DND-41 (cell line): ENCODE measurements at regions not wholly inside any gene's neighbourhood (a gene's known extent, or its start where the extent isn't known, plus 50 kb on each side); places are given as distances from the start of the nearest gene placed in this dataset.

Experiments used
- ATAC-seq: fragments of 200-7000 bp; cut with Tn5 transposase; 3 replicates; pipeline ENCODE4 v1.9.1; 2021; ENCODE audit warnings: low read depth; ENCODE audit not compliant: insufficient read depth
- DNase-seq: peaks from one replicate; pipeline ENCODE4 v3.0.0-alpha.2; 2020
- H2AFZ ChIP-seq: 2 replicates; pipeline ENCODE4 v1.6.0; 2012; ENCODE audit warnings: low read depth, low read length
- H3K27ac ChIP-seq: 2 replicates; pipeline ENCODE4 v1.5.1; 2012; ENCODE audit warnings: low read length, inconsistent platforms
- H3K27me3 ChIP-seq: fragments of 200-600 bp; sonication (generic); 2 replicates; pipeline ENCODE4 v1.6.0; 2012; ENCODE audit warnings: low read length, mild to moderate bottlenecking, inconsistent platforms; ENCODE audit not compliant: insufficient read depth, poor library complexity
- H3K36me3 ChIP-seq: 2 replicates; pipeline ENCODE4 v1.5.1; 2012; ENCODE audit warnings: low read length, inconsistent platforms; ENCODE audit not compliant: insufficient read depth
- H3K4me1 ChIP-seq: 2 replicates; pipeline ENCODE4 v1.5.1; 2012; ENCODE audit warnings: mild to moderate bottlenecking, low read length; ENCODE audit not compliant: insufficient read depth
- H3K4me2 ChIP-seq: 2 replicates; pipeline ENCODE4 v1.6.0; 2012; ENCODE audit warnings: mild to moderate bottlenecking, moderate library complexity, low read length, inconsistent platforms; ENCODE audit not compliant: insufficient read depth
- H3K4me3 ChIP-seq, 2 experiments: fragments of 200-600 bp in 1 of 2; shearing (Covaris generic) in 1 of 2; 2 replicates each; pipeline ENCODE4 v1.5.1; 2012 to 2016; ENCODE audit warnings: inconsistent platforms in 2 of 2, low read length in 2 of 2, mild to moderate bottlenecking in 2 of 2, low read depth in 1 of 2, moderate library complexity in 1 of 2
- H3K79me2 ChIP-seq: 2 replicates; pipeline ENCODE4 v1.6.0; 2012; ENCODE audit warnings: low read length, inconsistent platforms; ENCODE audit not compliant: insufficient read depth
- H3K9ac ChIP-seq: 2 replicates; pipeline ENCODE4 v1.6.0; 2012; ENCODE audit warnings: low read depth, mild to moderate bottlenecking, inconsistent platforms, low read length, moderate library complexity
- H3K9me3 ChIP-seq: 2 replicates; pipeline ENCODE4 v1.5.1; 2012; ENCODE audit warnings: low read length, moderate library complexity, mild to moderate bottlenecking, inconsistent platforms; ENCODE audit not compliant: insufficient read depth, severe bottlenecking
- H4K20me1 ChIP-seq: 2 replicates; pipeline ENCODE4 v1.6.0; 2012; ENCODE audit warnings: low read length; ENCODE audit not compliant: insufficient read depth
- EZH2 ChIP-seq: IDR thresholded peaks from 3 replicates; pipeline ENCODE4 v1.6.1; 2012; ENCODE audit warnings: borderline replicate concordance, low read depth, mild to moderate bottlenecking, moderate library complexity, low read length, inconsistent platforms; ENCODE audit not compliant: severe bottlenecking
- TF ChIP-seq, protein P1 (sequence below): IDR thresholded peaks from 2 replicates; pipeline ENCODE4 v1.5.1; 2012; ENCODE audit warnings: borderline replicate concordance, low read length, moderate library complexity, mild to moderate bottlenecking; ENCODE audit not compliant: poor library complexity, severe bottlenecking; ENCODE audit errors: extremely low read depth

DNA sequence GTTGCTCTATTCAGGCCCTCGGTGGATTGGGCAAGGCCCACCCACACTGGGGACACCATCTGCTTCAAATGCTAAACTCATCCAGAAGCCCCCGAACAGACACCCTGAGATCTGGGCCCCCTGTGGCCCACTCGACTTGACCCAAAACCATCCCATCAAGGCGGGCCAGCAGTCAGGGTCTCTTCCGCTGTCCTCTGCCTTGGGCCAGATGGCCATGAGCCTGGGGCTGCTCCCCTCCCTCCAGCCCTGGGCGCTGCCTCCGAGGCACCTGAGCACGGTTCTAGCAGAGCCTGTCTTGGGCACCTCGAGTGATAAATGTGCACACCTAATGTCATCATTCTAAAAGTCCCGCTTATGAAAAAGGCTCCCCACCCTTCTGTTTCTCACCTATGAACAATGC, 449.4 kb downstream of the TCERG1L start:
- Histone ChIP-seq H4K20me1 (no peaks in the 10 kb centered on the region), H3K4me1 (no peaks in the 10 kb centered on the region), H3K9ac (no peak overlapping the region), H3K79me2 (no peaks in the 10 kb centered on the region), H2AFZ (no peak overlapping the region), H3K4me3 (no peak overlapping the region), H3K4me2 (no peak overlapping the region), H3K27me3 (no peaks in the 10 kb centered on the region), H3K9me3 (no peaks in the 10 kb centered on the region), H3K27ac (no peak overlapping the region), H3K36me3 (no peaks in the 10 kb centered on the region)
- no peak for DNase-seq
- no peak for ATAC-seq
- TF ChIP-seq, protein P1, sequence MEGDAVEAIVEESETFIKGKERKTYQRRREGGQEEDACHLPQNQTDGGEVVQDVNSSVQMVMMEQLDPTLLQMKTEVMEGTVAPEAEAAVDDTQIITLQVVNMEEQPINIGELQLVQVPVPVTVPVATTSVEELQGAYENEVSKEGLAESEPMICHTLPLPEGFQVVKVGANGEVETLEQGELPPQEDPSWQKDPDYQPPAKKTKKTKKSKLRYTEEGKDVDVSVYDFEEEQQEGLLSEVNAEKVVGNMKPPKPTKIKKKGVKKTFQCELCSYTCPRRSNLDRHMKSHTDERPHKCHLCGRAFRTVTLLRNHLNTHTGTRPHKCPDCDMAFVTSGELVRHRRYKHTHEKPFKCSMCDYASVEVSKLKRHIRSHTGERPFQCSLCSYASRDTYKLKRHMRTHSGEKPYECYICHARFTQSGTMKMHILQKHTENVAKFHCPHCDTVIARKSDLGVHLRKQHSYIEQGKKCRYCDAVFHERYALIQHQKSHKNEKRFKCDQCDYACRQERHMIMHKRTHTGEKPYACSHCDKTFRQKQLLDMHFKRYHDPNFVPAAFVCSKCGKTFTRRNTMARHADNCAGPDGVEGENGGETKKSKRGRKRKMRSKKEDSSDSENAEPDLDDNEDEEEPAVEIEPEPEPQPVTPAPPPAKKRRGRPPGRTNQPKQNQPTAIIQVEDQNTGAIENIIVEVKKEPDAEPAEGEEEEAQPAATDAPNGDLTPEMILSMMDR, result no peak
- TF ChIP-seq EZH2, result no peak

GRCh38 chr10:130862626-130863025, 448.9 kb downstream of the TCERG1L start:
- no peaks in the 10 kb centered on the region for H3K27me3 ChIP-seq
- no peak overlapping the region for H3K9ac ChIP-seq
- ATAC-seq (no peak), DNase-seq (no peak)
- H3K9me3 ChIP-seq, result no peaks in the 10 kb centered on the region
- H3K36me3 ChIP-seq, result no peaks in the 10 kb centered on the region
- H3K4me3 ChIP-seq, result no peak overlapping the region
- H3K4me2 ChIP-seq, result no peak overlapping the region
- H3K4me1 ChIP-seq, result no peaks in the 10 kb centered on the region
- H4K20me1 ChIP-seq, result no peaks in the 10 kb centered on the region
- H2AFZ ChIP-seq, result no peak overlapping the region
- H3K79me2 ChIP-seq, result no peaks in the 10 kb centered on the region
- TF ChIP-seq EZH2, result no peak
- TF ChIP-seq, protein P1, result no peak
- no peak overlapping the region for H3K27ac ChIP-seq

GRCh38 chr10:130863044-130863443, 448.5 kb downstream of the TCERG1L start:
- H3K4me2 ChIP-seq, result no peak overlapping the region

GRCh38 chr10:130864961-130865818, 446.3 kb downstream of the TCERG1L start:
- Histone ChIP-seq H3K9me3 (no peaks in the 10 kb centered on the region), H2AFZ (no peak overlapping the region), H3K4me3 (no peak overlapping the region), H3K79me2 (no peaks in the 10 kb centered on the region), H3K36me3 (no peaks in the 10 kb centered on the region), H4K20me1 (no peaks in the 10 kb centered on the region), H3K27me3 (no peaks in the 10 kb centered on the region), H3K9ac (no peak overlapping the region), H3K4me1 (no peaks in the 10 kb centered on the region), H3K4me2 (no peak overlapping the region), H3K27ac (no peak overlapping the region)
- ATAC-seq, result no peak
- DNase-seq, result no peak
- TF ChIP-seq EZH2, result no peak
- TF ChIP-seq, protein P1, result no peak

More at GRCh38 chr10:130863044-130863443, 448.5 kb downstream of the TCERG1L start:
- no peaks in the 10 kb centered on the region for H3K4me1 ChIP-seq
- no peak overlapping the region for H3K9ac ChIP-seq
- no peak for ATAC-seq
- no peak for DNase-seq
- no peaks in the 10 kb centered on the region for H3K27me3 ChIP-seq
- TF ChIP-seq EZH2, result no peak
- H3K4me3 ChIP-seq, result no peak overlapping the region
- no peak overlapping the region for H2AFZ ChIP-seq
- H4K20me1 ChIP-seq, result no peaks in the 10 kb centered on the region
- no peaks in the 10 kb centered on the region for H3K9me3 ChIP-seq
- H3K79me2 ChIP-seq, result no peaks in the 10 kb centered on the region
- no peaks in the 10 kb centered on the region for H3K36me3 ChIP-seq
- no peak overlapping the region for H3K27ac ChIP-seq
